ENCODE measurements at regions not wholly inside any gene's neighbourhood (a gene's known extent, or its start where the extent isn't known, plus 50 kb on each side); places are given as distances from the start of the nearest gene placed in this dataset.

- Histone ChIP-seq H3K23me2 (ENCODE audit: low read depth, low read length) (no peaks in the 10 kb centered on the region), H3K4ac (replicated peaks; ENCODE audit: insufficient read length, low read depth, low read length) (no peak overlapping the region), H3K56ac (replicated peaks; ENCODE audit: insufficient read length, low read depth, low read length) (no peak overlapping the region), H3K18ac (ENCODE audit: extremely low read depth, low read length) (no peak overlapping the region), H4K5ac (ENCODE audit: insufficient read length, low read depth, low read length) (no peak overlapping the region), H3K4me2 (ENCODE audit: insufficient read depth in 1 of 2, low read depth in 2 of 2, low read length in 2 of 2) (no peak overlapping the region), H3K27me3 (replicated peaks in 1 of 4; ENCODE audit: control insufficient read depth in 3 of 4, extremely low read depth in 1 of 4, insufficient read depth in 3 of 4, low read length in 3 of 4) (no peaks in the 10 kb centered on the region), H3K14ac (ENCODE audit: insufficient read length) (no peak overlapping the region), H3K9me3 (ENCODE audit: insufficient read depth in 2 of 2, low read depth in 1 of 2, low read length in 1 of 2) (no peaks in the 10 kb centered on the region), H3K4me1 (replicated peaks in 1 of 4; ENCODE audit: control insufficient read depth in 3 of 4, insufficient read depth in 4 of 4, low read length in 3 of 4) (no peaks in the 10 kb centered on the region), H2BK15ac (ENCODE audit: low read length) (no peak overlapping the region), H3K4me3 (ENCODE audit: extremely low read depth in 1 of 4, insufficient read depth in 2 of 4, low read depth in 3 of 4, low read length in 4 of 4) (no peak overlapping the region), H3K23ac (ENCODE audit: insufficient read length) (no peak overlapping the region), H2BK20ac (ENCODE audit: low read length) (no peak overlapping the region), H3K27ac (ENCODE audit: low read depth, low read length) (no peak overlapping the region), H4K8ac (ENCODE audit: extremely low read depth, insufficient read depth, low read length) (no peak overlapping the region), H3K79me2 (ENCODE audit: control insufficient read depth in 1 of 2, insufficient read depth in 2 of 2, low read length in 2 of 2) (no peaks in the 10 kb centered on the region), H2AFZ (ENCODE audit: low read length) (no peak overlapping the region), H3K79me1 (ENCODE audit: low read depth, low read length) (no peaks in the 10 kb centered on the region), H4K91ac (replicated peaks; ENCODE audit: insufficient read length, low read length) (no peak overlapping the region), H4K20me1 (replicated peaks in 1 of 2; ENCODE audit: control insufficient read depth in 1 of 2, insufficient read depth in 2 of 2, low read length in 2 of 2) (no peaks in the 10 kb centered on the region), H2BK12ac (ENCODE audit: low read depth, low read length) (no peak overlapping the region), H3K36me3 (ENCODE audit: control insufficient read depth in 2 of 4, insufficient read depth in 4 of 4, low read length in 3 of 4) (no peaks in the 10 kb centered on the region), H2BK120ac (replicated peaks; ENCODE audit: low read depth, low read length) (no peak overlapping the region), H2BK5ac (ENCODE audit: low read depth, low read length) (no peak overlapping the region), H2AK5ac (ENCODE audit: low read depth, low read length) (no peak overlapping the region), H3K9ac (replicated peaks in 1 of 4; ENCODE audit: extremely low read depth in 1 of 4, low read depth in 3 of 4, low read length in 3 of 4) (no peak overlapping the region)
- no peak for DNase-seq (ENCODE audit: low read depth in 1 of 2, low spot score in 2 of 2)
- WGBS, 2 experiments (ENCODE audit: extremely low coverage in 1 of 2, insufficient coverage in 1 of 2, insufficient read length in 1 of 2, insufficient replicate concordance in 2 of 2, low coverage in 1 of 2, low lambda C conversion rate in 2 of 2, missing lambda C conversion rate in 1 of 2) = 69% methylated on average over 1 of the region's 1 CpG; no CpG with 5 or more reads in 1 of the 2 experiments
- ChIA-PET POLR2A (ENCODE audit: partially characterized antibody) (no interaction called here), CTCF (ENCODE audit: partially characterized antibody) (interaction anchor here (0.6 to 0.9 kb wide), 4 partner anchors 10 to 184 kb away, joined by 3 read pairs; no protein-coding TSS in a partner anchor)
- TF ChIP-seq HDAC2 (IDR thresholded peaks at IDR 0.05; ENCODE audit: borderline replicate concordance in 1 of 2, low read depth in 2 of 2, low read length in 2 of 2) (no peak), RNF2 (IDR thresholded peaks at IDR 0.05; ENCODE audit: borderline replicate concordance, low read depth, low read length, missing control alignments, poor library complexity, severe bottlenecking) (no peak), SRF (IDR thresholded peaks at IDR 0.05; ENCODE audit: low read depth, low read length) (peak; percentile 81), SP2 (IDR thresholded peaks at IDR 0.05; ENCODE audit: low read length) (no peak), NANOG (IDR thresholded peaks at IDR 0.05; ENCODE audit: insufficient read depth, low read depth, low read length, poor library complexity, severe bottlenecking) (no peak), FOSL1 (IDR thresholded peaks at IDR 0.05; ENCODE audit: insufficient read depth, low read depth, low read length) (no peak)
- no peak for FAIRE-seq
These were observed 357.4 kb downstream of the PSAT1 start for GRCh38 chr9:78654324-78654723.
